ENCODE measurements at regions not wholly inside any gene's neighbourhood (a gene's known extent, or its start where the extent isn't known, plus 50 kb on each side); places are given as distances from the start of the nearest gene placed in this dataset.

DNA sequence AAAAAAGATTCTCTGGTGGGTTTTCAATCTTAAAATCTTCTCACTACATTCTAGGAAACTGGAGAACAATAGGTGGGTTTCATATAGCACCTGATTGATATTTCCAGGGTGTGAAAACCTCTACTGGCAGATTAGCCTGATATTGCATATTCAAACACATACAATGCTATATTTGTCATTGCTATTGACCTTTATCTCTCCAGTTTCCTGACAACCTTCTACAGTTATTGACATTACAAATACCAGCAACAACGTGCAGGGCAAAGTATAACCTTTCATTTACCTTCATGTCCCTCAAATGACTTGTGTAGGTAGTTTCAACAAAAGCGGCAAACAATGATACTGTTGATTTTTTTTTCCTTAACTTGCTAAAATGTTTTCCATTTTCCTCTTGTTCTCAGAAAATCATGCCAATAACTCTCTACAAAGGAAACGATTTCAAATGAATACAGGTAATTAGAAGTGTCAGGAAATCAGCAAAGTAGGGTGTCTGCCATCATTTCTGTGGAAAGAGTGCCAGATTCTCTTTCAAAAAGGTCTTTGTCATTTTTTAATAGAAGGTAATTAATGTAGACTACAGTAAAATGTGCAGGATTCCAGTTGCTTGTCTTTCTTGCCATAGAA lies 72.6 kb upstream of the CDIN1 start:
- TF ChIP-seq, protein P1, sequence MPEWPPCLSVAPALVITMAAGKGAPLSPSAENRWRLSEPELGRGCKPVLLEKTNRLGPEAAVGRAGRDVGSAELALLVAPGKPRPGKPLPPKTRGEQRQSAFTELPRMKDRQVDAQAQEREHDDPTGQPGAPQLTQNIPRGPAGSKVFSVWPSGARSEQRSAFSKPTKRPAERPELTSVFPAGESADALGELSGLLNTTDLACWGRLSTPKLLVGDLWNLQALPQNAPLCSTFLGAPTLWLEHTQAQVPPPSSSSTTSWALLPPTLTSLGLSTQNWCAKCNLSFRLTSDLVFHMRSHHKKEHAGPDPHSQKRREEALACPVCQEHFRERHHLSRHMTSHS (tag by site-specific recombination; IDR thresholded peaks at IDR 0.05) = no peak
- TF ChIP-seq ZFHX2 (tag by site-specific recombination; conservative IDR thresholded peaks at IDR 0.05) (no peak), ZNF24 (tag by site-specific recombination; IDR thresholded peaks at IDR 0.05) (no peak)
- H3K4me1 ChIP-seq (ENCODE audit: control insufficient read depth, insufficient read depth, low read length) = peaks cover 5% of the 10 kb centered on the region
- ChIA-PET CTCF (no interaction called here), POLR2A (no interaction called here)
- no peaks in the 10 kb centered on the region for H3K36me3 ChIP-seq (ENCODE audit: control insufficient read depth in 2 of 2, insufficient read depth in 1 of 2, low read length in 2 of 2)
- H3K9me3 ChIP-seq (ENCODE audit: control insufficient read depth, insufficient read depth, low read depth, low read length) = no peaks in the 10 kb centered on the region
- H3K4me3 ChIP-seq (ENCODE audit: low read depth, low read length) = no peak overlapping the region
- no peak overlapping the region for H3K27ac ChIP-seq (ENCODE audit: extremely low read depth, low read depth, low read length)

DNA sequence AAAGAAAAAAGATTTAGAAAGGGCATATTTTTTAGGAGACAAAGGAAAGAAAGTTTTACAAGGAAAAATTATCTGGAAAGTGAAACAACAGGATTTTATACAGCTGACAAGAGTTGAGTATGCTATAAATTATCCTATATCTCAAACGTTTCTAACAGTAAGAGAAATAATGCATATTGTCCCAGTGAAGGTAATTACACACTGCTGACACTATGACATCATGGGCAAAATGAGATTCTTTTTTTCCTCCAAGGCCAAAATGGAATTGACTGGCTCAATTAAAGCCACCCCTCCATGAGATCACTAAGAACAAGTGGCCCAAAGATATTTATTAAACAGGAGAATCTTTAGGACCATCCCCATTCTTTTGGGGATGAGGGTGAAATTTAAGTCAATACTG lies 72.0 kb upstream of the CDIN1 start:
- Histone ChIP-seq H3K36me3 (ENCODE audit: control insufficient read depth in 2 of 2, insufficient read depth in 1 of 2, low read length in 2 of 2) (no peaks in the 10 kb centered on the region), H3K4me1 (ENCODE audit: control insufficient read depth, insufficient read depth, low read length) (peaks cover 4% of the 10 kb centered on the region), H3K9me3 (ENCODE audit: control insufficient read depth, insufficient read depth, low read depth, low read length) (no peaks in the 10 kb centered on the region), H3K4me3 (ENCODE audit: low read depth, low read length) (no peak overlapping the region), H3K27ac (ENCODE audit: extremely low read depth, low read depth, low read length) (no peak overlapping the region)
- ChIA-PET POLR2A (no interaction called here), CTCF (no interaction called here)
- TF ChIP-seq OSR2 (tag by site-specific recombination; IDR thresholded peaks at IDR 0.05) (peak; percentile 42; the same call in 1 of the 2 replicates), KLF7 (tag by site-specific recombination; IDR thresholded peaks at IDR 0.05; ENCODE audit: borderline replicate concordance) (no peak), ZNF274 (IDR thresholded peaks at IDR 0.05; ENCODE audit: low read length) (no peak), ZNF274 (tag by site-specific recombination; IDR thresholded peaks at IDR 0.05; ENCODE audit: borderline replicate concordance) (no peak), KLF1 (tag by site-specific recombination; IDR thresholded peaks at IDR 0.05) (no peak), ZSCAN30 (tag by site-specific recombination; IDR thresholded peaks at IDR 0.05) (no peak), ZXDB (tag by site-specific recombination; IDR thresholded peaks at IDR 0.05) (0 out of 2 replicates have a peak, but pooled peaks have one; percentile 30), YY1 (tag by site-specific recombination; IDR thresholded peaks at IDR 0.05) (no peak), FEZF1 (tag by site-specific recombination; IDR thresholded peaks at IDR 0.05) (0 out of 2 replicates have a peak, but pooled peaks have one; percentile 31), ZNF843 (tag by site-specific recombination; IDR thresholded peaks at IDR 0.05) (peak; percentile 58), ZEB2 (tag by site-specific recombination; IDR thresholded peaks at IDR 0.05) (0 out of 2 replicates have a peak, but pooled peaks have one; percentile 33), ZBTB21 (tag by site-specific recombination; IDR thresholded peaks at IDR 0.05) (0 out of 2 replicates have a peak, but pooled peaks have one; percentile 55), SP3 (tag by site-specific recombination; IDR thresholded peaks at IDR 0.05) (no peak), SP7 (tag by site-specific recombination; IDR thresholded peaks at IDR 0.05) (peak; percentile 79)
- TF ChIP-seq, protein P2, sequence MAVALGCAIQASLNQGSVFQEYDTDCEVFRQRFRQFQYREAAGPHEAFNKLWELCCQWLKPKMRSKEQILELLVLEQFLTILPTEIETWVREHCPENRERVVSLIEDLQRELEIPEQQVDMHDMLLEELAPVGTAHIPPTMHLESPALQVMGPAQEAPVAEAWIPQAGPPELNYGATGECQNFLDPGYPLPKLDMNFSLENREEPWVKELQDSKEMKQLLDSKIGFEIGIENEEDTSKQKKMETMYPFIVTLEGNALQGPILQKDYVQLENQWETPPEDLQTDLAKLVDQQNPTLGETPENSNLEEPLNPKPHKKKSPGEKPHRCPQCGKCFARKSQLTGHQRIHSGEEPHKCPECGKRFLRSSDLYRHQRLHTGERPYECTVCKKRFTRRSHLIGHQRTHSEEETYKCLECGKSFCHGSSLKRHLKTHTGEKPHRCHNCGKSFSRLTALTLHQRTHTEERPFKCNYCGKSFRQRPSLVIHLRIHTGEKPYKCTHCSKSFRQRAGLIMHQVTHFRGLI (tag by site-specific recombination; IDR thresholded peaks at IDR 0.05) = no peak
- TF ChIP-seq, protein P3, sequence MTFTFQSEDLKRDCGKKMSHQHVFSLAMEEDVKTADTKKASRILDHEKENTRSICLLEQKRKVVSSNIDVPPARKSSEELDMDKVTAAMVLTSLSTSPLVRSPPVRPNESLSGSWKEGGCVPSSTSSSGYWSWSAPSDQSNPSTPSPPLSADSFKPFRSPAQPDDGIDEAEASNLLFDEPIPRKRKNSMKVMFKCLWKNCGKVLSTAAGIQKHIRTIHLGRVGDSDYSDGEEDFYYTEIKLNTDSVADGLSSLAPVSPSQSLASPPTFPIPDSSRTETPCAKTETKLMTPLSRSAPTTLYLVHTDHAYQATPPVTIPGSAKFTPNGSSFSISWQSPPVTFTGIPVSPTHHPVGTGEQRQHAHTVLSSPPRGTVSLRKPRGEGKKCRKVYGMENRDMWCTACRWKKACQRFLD (tag by site-specific recombination; IDR thresholded peaks at IDR 0.05) = no peak
- TF ChIP-seq, protein P4, sequence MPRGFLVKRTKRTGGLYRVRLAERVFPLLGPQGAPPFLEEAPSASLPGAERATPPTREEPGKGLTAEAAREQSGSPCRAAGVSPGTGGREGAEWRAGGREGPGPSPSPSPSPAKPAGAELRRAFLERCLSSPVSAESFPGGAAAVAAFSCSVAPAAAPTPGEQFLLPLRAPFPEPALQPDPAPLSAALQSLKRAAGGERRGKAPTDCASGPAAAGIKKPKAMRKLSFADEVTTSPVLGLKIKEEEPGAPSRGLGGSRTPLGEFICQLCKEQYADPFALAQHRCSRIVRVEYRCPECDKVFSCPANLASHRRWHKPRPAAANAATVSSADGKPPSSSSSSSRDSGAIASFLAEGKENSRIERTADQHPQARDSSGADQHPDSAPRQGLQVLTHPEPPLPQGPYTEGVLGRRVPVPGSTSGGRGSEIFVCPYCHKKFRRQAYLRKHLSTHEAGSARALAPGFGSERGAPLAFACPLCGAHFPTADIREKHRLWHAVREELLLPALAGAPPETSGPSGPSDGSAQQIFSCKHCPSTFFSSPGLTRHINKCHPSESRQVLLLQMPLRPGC (tag by site-specific recombination; IDR thresholded peaks at IDR 0.05) = no peak
- TF ChIP-seq, protein P5, sequence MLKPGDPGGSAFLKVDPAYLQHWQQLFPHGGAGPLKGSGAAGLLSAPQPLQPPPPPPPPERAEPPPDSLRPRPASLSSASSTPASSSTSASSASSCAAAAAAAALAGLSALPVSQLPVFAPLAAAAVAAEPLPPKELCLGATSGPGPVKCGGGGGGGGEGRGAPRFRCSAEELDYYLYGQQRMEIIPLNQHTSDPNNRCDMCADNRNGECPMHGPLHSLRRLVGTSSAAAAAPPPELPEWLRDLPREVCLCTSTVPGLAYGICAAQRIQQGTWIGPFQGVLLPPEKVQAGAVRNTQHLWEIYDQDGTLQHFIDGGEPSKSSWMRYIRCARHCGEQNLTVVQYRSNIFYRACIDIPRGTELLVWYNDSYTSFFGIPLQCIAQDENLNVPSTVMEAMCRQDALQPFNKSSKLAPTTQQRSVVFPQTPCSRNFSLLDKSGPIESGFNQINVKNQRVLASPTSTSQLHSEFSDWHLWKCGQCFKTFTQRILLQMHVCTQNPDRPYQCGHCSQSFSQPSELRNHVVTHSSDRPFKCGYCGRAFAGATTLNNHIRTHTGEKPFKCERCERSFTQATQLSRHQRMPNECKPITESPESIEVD (tag by site-specific recombination; IDR thresholded peaks at IDR 0.05) = peak; percentile 87
- TF ChIP-seq, protein P6, sequence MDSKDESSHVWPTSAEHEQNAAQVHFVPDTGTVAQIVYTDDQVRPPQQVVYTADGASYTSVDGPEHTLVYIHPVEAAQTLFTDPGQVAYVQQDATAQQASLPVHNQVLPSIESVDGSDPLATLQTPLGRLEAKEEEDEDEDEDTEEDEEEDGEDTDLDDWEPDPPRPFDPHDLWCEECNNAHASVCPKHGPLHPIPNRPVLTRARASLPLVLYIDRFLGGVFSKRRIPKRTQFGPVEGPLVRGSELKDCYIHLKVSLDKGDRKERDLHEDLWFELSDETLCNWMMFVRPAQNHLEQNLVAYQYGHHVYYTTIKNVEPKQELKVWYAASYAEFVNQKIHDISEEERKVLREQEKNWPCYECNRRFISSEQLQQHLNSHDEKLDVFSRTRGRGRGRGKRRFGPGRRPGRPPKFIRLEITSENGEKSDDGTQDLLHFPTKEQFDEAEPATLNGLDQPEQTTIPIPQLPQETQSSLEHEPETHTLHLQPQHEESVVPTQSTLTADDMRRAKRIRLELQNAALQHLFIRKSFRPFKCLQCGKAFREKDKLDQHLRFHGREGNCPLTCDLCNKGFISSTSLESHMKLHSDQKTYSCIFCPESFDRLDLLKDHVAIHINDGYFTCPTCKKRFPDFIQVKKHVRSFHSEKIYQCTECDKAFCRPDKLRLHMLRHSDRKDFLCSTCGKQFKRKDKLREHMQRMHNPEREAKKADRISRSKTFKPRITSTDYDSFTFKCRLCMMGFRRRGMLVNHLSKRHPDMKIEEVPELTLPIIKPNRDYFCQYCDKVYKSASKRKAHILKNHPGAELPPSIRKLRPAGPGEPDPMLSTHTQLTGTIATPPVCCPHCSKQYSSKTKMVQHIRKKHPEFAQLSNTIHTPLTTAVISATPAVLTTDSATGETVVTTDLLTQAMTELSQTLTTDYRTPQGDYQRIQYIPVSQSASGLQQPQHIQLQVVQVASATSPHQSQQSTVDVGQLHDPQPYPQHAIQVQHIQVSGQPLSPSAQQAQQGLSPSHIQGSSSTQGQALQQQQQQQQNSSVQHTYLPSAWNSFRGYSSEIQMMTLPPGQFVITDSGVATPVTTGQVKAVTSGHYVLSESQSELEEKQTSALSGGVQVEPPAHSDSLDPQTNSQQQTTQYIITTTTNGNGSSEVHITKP (tag by site-specific recombination; IDR thresholded peaks at IDR 0.05) = peak; percentile 57

All from HEK293 (cell line).